ENCODE measurements at regions not wholly inside any gene's neighbourhood (a gene's known extent, or its start where the extent isn't known, plus 50 kb on each side); places are given as distances from the start of the nearest gene placed in this dataset.

GRCh38 chr7:156001496-156002260 lies 189.4 kb upstream of the SHH start:
- WGBS, result 77% methylated on average over 25 of the region's 25 CpGs
- intact Hi-C loops (cut with DNase I), result no loop called here
- Histone ChIP-seq H3K4me3 (no peak overlapping the region), H3K4me1 (replicated peaks) (no peaks in the 10 kb centered on the region), H3K27ac (no peak overlapping the region), H3K9me3 (no peaks in the 10 kb centered on the region), H3K27me3 (replicated peaks; ENCODE audit: insufficient read depth) (peaks cover 4% of the 10 kb centered on the region), H3K36me3 (no peaks in the 10 kb centered on the region)
- TF ChIP-seq POLR2A (IDR thresholded peaks at IDR 0.05), result no peak
- no peak for TF ChIP-seq POLR2AphosphoS5 (IDR thresholded peaks at IDR 0.05)
- TF ChIP-seq CTCF (IDR thresholded peaks at IDR 0.05), result no peak
- no peak for DNase-seq (ENCODE audit: low spot score)

DNA sequence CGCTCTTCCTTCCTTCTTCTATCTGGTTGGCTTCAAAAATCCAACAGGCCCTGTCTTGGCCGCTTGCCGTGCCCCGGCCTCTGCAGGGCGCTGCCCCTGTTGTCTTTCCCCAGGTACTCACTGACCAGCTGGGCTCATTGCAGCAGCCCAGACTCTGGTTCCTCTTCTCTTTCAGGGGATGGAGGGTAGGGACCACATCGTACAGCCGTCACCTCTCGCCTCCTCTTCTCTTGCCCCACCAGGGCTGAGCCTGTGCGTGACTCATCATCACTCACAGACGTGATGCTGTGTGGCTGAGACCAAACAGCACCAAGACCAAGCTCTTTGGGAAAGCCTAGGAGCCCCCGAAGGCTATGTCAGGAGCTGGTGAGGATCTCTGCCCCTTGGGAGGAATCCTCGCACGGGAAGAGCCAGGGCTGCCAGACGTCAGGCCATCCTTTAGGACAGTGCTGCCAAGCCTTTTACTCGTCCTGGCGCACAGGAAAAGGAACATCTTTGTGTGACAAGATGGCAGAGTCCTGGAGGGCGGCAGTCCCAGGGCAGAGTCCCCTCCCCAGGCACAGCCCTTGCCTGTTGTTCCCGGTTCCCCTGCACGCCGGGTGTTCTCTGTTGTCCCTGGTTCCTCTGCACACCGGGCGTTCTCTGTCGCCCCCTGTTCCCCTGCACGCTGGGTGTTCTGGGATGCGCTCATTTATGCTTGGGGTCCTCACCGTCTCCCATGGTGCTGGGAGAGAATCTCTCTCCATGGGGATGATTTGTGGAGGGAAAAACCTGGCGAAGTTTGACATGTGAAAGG lies 188.5 kb upstream of the SHH start:
- intact Hi-C loops (cut with DNase I), result no loop called here
- H3K4me1 ChIP-seq (replicated peaks), result no peaks in the 10 kb centered on the region
- WGBS, result 90% methylated on average over 27 of the region's 27 CpGs
- H3K36me3 ChIP-seq, result no peaks in the 10 kb centered on the region
- TF ChIP-seq POLR2A (IDR thresholded peaks at IDR 0.05) (no peak), POLR2AphosphoS5 (IDR thresholded peaks at IDR 0.05) (no peak), CTCF (IDR thresholded peaks at IDR 0.05) (no peak)
- H3K4me3 ChIP-seq, result no peak overlapping the region
- DNase-seq (ENCODE audit: low spot score), result no peak
- no peaks in the 10 kb centered on the region for H3K9me3 ChIP-seq
- H3K27ac ChIP-seq, result no peak overlapping the region
- H3K27me3 ChIP-seq (replicated peaks; ENCODE audit: insufficient read depth), result peaks cover 2% of the 10 kb centered on the region

- intact Hi-C loops (cut with DNase I), result no loop called here
- Histone ChIP-seq H3K9me3 (no peaks in the 10 kb centered on the region), H3K4me1 (replicated peaks) (no peaks in the 10 kb centered on the region), H3K27me3 (replicated peaks; ENCODE audit: insufficient read depth) (peaks cover 2% of the 10 kb centered on the region), H3K27ac (no peak overlapping the region), H3K4me3 (no peak overlapping the region), H3K36me3 (no peaks in the 10 kb centered on the region)
- no peak for DNase-seq (ENCODE audit: low spot score)
- 94% methylated on average over 29 of the region's 29 CpGs for WGBS
- no peak for TF ChIP-seq CTCF (IDR thresholded peaks at IDR 0.05)
- TF ChIP-seq POLR2AphosphoS5 (IDR thresholded peaks at IDR 0.05), result no peak
- TF ChIP-seq POLR2A (IDR thresholded peaks at IDR 0.05), result no peak
Observed at GRCh38 chr7:155999631-156000489, 187.6 kb upstream of the SHH start.

DNA sequence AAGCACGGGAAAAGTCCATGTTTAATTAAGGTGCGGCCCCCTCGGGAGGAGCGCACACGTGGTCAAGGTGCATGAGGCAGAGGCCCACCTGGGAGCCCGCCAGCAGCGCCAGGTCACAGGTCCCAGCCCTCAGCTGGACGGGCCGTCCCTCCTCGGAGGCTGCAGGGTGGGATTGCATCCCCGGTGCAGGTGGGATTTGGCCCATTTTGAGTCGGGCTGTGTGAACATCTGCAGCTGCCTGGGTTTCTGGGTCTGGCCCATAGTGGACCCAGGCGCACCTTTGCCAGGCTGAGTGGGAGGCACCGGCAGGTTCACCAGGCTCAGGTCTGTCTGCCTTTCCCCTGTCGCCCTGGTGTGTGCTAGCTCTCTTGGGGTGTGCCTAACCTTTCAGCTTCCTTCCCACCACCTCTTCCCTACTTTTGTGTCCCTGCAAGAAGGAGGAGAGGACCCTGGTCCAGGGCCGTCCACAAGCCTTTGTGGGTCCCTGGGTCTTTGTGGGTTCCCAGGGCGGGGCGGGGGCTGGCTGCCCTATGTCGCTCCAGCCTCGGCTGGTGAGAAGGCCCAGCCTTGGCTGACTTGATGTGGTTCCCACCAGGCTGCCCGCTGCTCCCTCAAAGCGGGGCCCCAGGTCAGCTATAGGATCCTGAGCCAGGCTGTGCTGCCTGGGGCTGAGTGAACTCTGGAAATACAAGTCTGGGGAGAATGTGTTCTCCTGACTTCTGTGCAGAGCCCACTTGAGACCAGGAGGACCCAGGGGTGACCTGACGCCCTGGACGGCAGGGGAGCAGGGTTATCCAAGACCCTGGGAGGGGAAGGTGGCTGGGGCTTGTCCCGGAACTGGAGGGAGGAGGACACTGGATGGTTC lies 186.7 kb upstream of the SHH start:
- no peak for DNase-seq (ENCODE audit: low spot score)
- H3K27me3 ChIP-seq (replicated peaks; ENCODE audit: insufficient read depth), result peaks cover 2% of the 10 kb centered on the region

More for the DNA sequence above, 186.7 kb upstream of the SHH start:
- Histone ChIP-seq H3K27ac (no peak overlapping the region), H3K9me3 (no peaks in the 10 kb centered on the region), H3K4me3 (no peak overlapping the region), H3K4me1 (replicated peaks) (no peaks in the 10 kb centered on the region), H3K36me3 (no peaks in the 10 kb centered on the region)
- intact Hi-C loops (cut with DNase I), result no loop called here
- TF ChIP-seq CTCF (IDR thresholded peaks at IDR 0.05), result no peak
- TF ChIP-seq POLR2AphosphoS5 (IDR thresholded peaks at IDR 0.05), result no peak
- TF ChIP-seq POLR2A (IDR thresholded peaks at IDR 0.05), result no peak
- 93% methylated on average over 24 of the region's 25 CpGs for WGBS
